Endothelial cell of umbilical vein (primary cell): ENCODE measurements at regions not wholly inside any gene's neighbourhood (a gene's known extent, or its start where the extent isn't known, plus 50 kb on each side); places are given as distances from the start of the nearest gene placed in this dataset.

Experiments
- BruUV-seq: library from RNA; stranded (reverse); fragments of 400-500 nt; replicated peaks from 2 replicates; lab custom pipeline; 2021; lab: Mats Ljungman, UMichigan
- CTCF ChIA-PET: fragments of 300-600, 350-600 bp; sonication (Branson Sonifier 250); formaldehyde crosslinking; loops from one replicate; lab custom pipeline; 2021; ENCODE audit warnings: antibody characterized with exemption, inconsistent platforms; lab: Charles Lee
- POLR2A ChIA-PET: fragments of 300-600, 350-600 bp; sonication (Branson Sonifier 250); formaldehyde crosslinking; loops from one replicate; lab custom pipeline; 2021; ENCODE audit warnings: antibody characterized with exemption, inconsistent platforms; lab: Charles Lee
- DNase-seq: peaks from one replicate; pipeline ENCODE4 v3.0.0-alpha.2; 2011; ENCODE audit warnings: low read depth, low spot score
- FAIRE-seq: peaks from 2 replicates; lab custom pipeline; 2011; peaks lifted over from hg19 to GRCh38; lab: Jason Lieb, UNC
- H2AFZ ChIP-seq: 2 replicates; pipeline ENCODE4 v1.6.0; 2012; ENCODE audit warnings: low read depth, low read length, control low read depth, inconsistent platforms
- H3K27ac ChIP-seq: 2 replicates; pipeline ENCODE4 v1.5.1; 2011; ENCODE audit warnings: low read depth, mild to moderate bottlenecking, control low read depth, low read length, moderate library complexity; ENCODE audit not compliant: insufficient read depth
- H3K27me3 ChIP-seq, 2 experiments: 2 replicates each; pipeline versions ENCODE4 v1.6.0 to v1.6.1; 2011; ENCODE audit warnings: low read length in 2 of 2, mixed read lengths in 1 of 2; ENCODE audit not compliant: control insufficient read depth in 2 of 2, insufficient read depth in 2 of 2
- H3K36me3 ChIP-seq, 2 experiments: 2 replicates in 1 of 2; 3 replicates in 1 of 2; pipeline ENCODE4 v1.5.1; 2011; ENCODE audit warnings: low read length in 2 of 2, mild to moderate bottlenecking in 1 of 2, moderate library complexity in 1 of 2; ENCODE audit not compliant: control insufficient read depth in 2 of 2, insufficient read depth in 2 of 2; ENCODE audit errors: extremely low read depth in 1 of 2
- H3K4me1 ChIP-seq: 3 replicates; pipeline ENCODE4 v1.5.1; 2011; ENCODE audit warnings: mild to moderate bottlenecking, low read length; ENCODE audit not compliant: control insufficient read depth, insufficient read depth; ENCODE audit errors: extremely low read depth
- H3K4me2 ChIP-seq: 2 replicates; pipeline ENCODE4 v1.6.1; 2011; ENCODE audit warnings: low read length, control low read depth, mixed read lengths; ENCODE audit not compliant: insufficient read depth
- H3K4me3 ChIP-seq, 3 experiments: fragments of 200-600 bp in 1 of 3; sonication (generic), shearing (Covaris generic) in 1 of 3; replicated peaks in 1 of 3; 2 replicates each; pipeline ENCODE4 v1.5.1; 2011 to 2016; ENCODE audit warnings: control low read depth in 3 of 3, low read length in 3 of 3, mild to moderate bottlenecking in 2 of 3, inconsistent platforms in 1 of 3, low read depth in 1 of 3, moderate library complexity in 1 of 3; ENCODE audit not compliant: insufficient read depth in 1 of 3
- H3K79me2 ChIP-seq: 2 replicates; pipeline ENCODE4 v1.6.0; 2012; ENCODE audit warnings: low read length, inconsistent platforms; ENCODE audit not compliant: control insufficient read depth, insufficient read depth
- H3K9ac ChIP-seq: replicated peaks from 2 replicates; pipeline ENCODE3; 2011; ENCODE audit warnings: low read length, control low read depth; ENCODE audit not compliant: insufficient read depth; ENCODE audit errors: extremely low read depth
- H3K9me1 ChIP-seq: replicated peaks from 3 replicates; pipeline ENCODE4 v1.6.0; 2011; ENCODE audit warnings: mild to moderate bottlenecking, low read length; ENCODE audit not compliant: control insufficient read depth, insufficient read depth; ENCODE audit errors: extremely low read depth
- H3K9me3 ChIP-seq: replicated peaks from 2 replicates; pipeline ENCODE4 v1.5.1; 2012; ENCODE audit warnings: low read length, inconsistent platforms; ENCODE audit not compliant: control insufficient read depth, insufficient read depth
- H4K20me1 ChIP-seq: replicated peaks from 2 replicates; pipeline ENCODE3; 2011; ENCODE audit warnings: mild to moderate bottlenecking, low read length; ENCODE audit not compliant: control insufficient read depth, insufficient read depth; ENCODE audit errors: extremely low read depth
- CTCF ChIP-seq, 2 donors: IDR thresholded peaks; 1 replicate in 1 of 2; 2 replicates in 1 of 2; pipeline ENCODE4 v1.5.1; 2011; ENCODE audit warnings: low read length in 2 of 2, mild to moderate bottlenecking in 2 of 2, moderate library complexity in 2 of 2, control low read depth in 1 of 2, inconsistent platforms in 1 of 2, low read depth in 1 of 2; ENCODE audit not compliant: insufficient read depth in 1 of 2; ENCODE audit errors: extremely low read depth in 1 of 2
- EZH2 ChIP-seq: IDR thresholded peaks from 2 replicates; pipeline ENCODE4 v1.6.1; 2012; ENCODE audit warnings: borderline replicate concordance, low read depth, mild to moderate bottlenecking, moderate library complexity, low read length, inconsistent platforms; ENCODE audit not compliant: severe bottlenecking
- FOS ChIP-seq: IDR thresholded peaks from 2 replicates; pipeline ENCODE4 v1.6.1; 2011; ENCODE audit warnings: mild to moderate bottlenecking, low read length, moderate library complexity, borderline replicate concordance; ENCODE audit not compliant: insufficient read depth
- GATA2 ChIP-seq: IDR thresholded peaks from 2 replicates; pipeline ENCODE4 v1.7.0; 2011; ENCODE audit warnings: low read depth, mild to moderate bottlenecking, moderate library complexity, mixed read lengths, low read length; ENCODE audit not compliant: insufficient read length, insufficient read depth
- JUN ChIP-seq: IDR thresholded peaks from 2 replicates; pipeline ENCODE4 v1.6.1; 2011; ENCODE audit warnings: borderline replicate concordance, low read depth; ENCODE audit not compliant: insufficient read length, insufficient read depth
- MAX ChIP-seq: IDR thresholded peaks from 2 replicates; pipeline ENCODE4 v1.6.1; 2011; ENCODE audit not compliant: insufficient read depth, insufficient read length
- MYC ChIP-seq: IDR thresholded peaks from one replicate; pipeline ENCODE4 v1.6.1; 2011; ENCODE audit warnings: mild to moderate bottlenecking, low read depth, low read length
- POLR2A ChIP-seq: IDR thresholded peaks from 2 replicates; pipeline ENCODE4 v1.6.1; 2012; ENCODE audit warnings: low read depth, mild to moderate bottlenecking, control low read depth, low read length
- POLR2AphosphoS5 ChIP-seq: IDR thresholded peaks from 2 replicates; pipeline ENCODE4 v1.6.1; 2012; ENCODE audit warnings: low read depth, mild to moderate bottlenecking, control low read depth, low read length, moderate library complexity; ENCODE audit not compliant: insufficient read depth
- dilution Hi-C: fragments of 300-500 bp; cut with MboI; formaldehyde crosslinking; loops from one replicate; pipeline ENCODE4 v1.15.0; 2019; ENCODE audit warnings: low sequenced_read_pairs; ENCODE audit not compliant: extremely low pct_ligation_motif_present
- intact Hi-C: fragments of 100-400 bp; cut with micrococcal nuclease; formaldehyde crosslinking; loops from one replicate; pipeline ENCODE4 v1.10.0; 2022

- ChIA-PET CTCF (no interaction called here), POLR2A (no interaction called here)
- Histone ChIP-seq H3K27ac (no peak overlapping the region), H3K9ac (no peak overlapping the region), H4K20me1 (no peaks in the 10 kb centered on the region), H3K9me3 (no peaks in the 10 kb centered on the region), H3K9me1 (no peaks in the 10 kb centered on the region), H3K79me2 (no peaks in the 10 kb centered on the region), H3K4me1 (no peaks in the 10 kb centered on the region), H3K4me2 (no peak overlapping the region), H3K36me3 (no peaks in the 10 kb centered on the region), H3K4me3 (no peak overlapping the region), H2AFZ (no peak overlapping the region), H3K27me3 (no peaks in the 10 kb centered on the region)
- no peak for DNase-seq
- BruUV-seq: no TSS peak
- FAIRE-seq: no peak
- intact Hi-C loops: no loop called here
- dilution Hi-C loops: no loop called here
- TF ChIP-seq FOS (no peak), CTCF (IDR thresholded peaks at IDR 0.05; ENCODE audit: extremely low read depth in 1 of 2, insufficient read depth in 1 of 2, low read depth in 1 of 2, low read length in 2 of 2) (no peak), MYC (no peak), POLR2AphosphoS5 (no peak), JUN (no peak), EZH2 (no peak), MAX (no peak), POLR2A (no peak), GATA2 (no peak)
Measured at GRCh38 chr5:13629218-13629617, 315.3 kb downstream of the DNAH5 start.
